CD4-positive, alpha-beta T cell treated with Interleukin-4 for 4 hours (primary cell): ENCODE measurements at regions not wholly inside any gene's neighbourhood (a gene's known extent, or its start where the extent isn't known, plus 50 kb on each side); places are given as distances from the start of the nearest gene placed in this dataset.

Source experiments
- DNase-seq: peaks from one replicate; pipeline ENCODE4 v3.0.0-alpha.2; 2020

- no peak for DNase-seq
These were observed 255.3 kb downstream of the LY86 start for GRCh38 chr6:6843777-6844176.

- DNase-seq = no peak
These were observed 256.0 kb downstream of the LY86 start for GRCh38 chr6:6844530-6844929.

- no peak for DNase-seq
These were observed 257.1 kb downstream of the LY86 start for GRCh38 chr6:6845603-6846002.

GRCh38 chr6:6847591-6847990, 259.1 kb downstream of the LY86 start:
- DNase-seq = no peak

- no peak for DNase-seq
These were observed 256.5 kb upstream of the RREB1 start for GRCh38 chr6:6851059-6851948.

- DNase-seq = no peak
These were observed 255.9 kb upstream of the RREB1 start for GRCh38 chr6:6851949-6852261.

- no peak for DNase-seq
These were observed 250.9 kb upstream of the RREB1 start for GRCh38 chr6:6856538-6857523.

GRCh38 chr6:6857528-6857927, 250.2 kb upstream of the RREB1 start:
- DNase-seq = no peak

- peak; percentile 22 for DNase-seq
These were observed 249.2 kb upstream of the RREB1 start for GRCh38 chr6:6858533-6858982.

- DNase-seq = no peak
These were observed 248.7 kb upstream of the RREB1 start for GRCh38 chr6:6859105-6859504.

- DNase-seq = no peak
These were observed 248.0 kb upstream of the RREB1 start for GRCh38 chr6:6859722-6860121.

- no peak for DNase-seq
These were observed 246.9 kb upstream of the RREB1 start for GRCh38 chr6:6860863-6861262.

- no peak for DNase-seq
These were observed 246.3 kb upstream of the RREB1 start for GRCh38 chr6:6861351-6861894.

GRCh38 chr6:6861995-6862394, 245.8 kb upstream of the RREB1 start:
- no peak for DNase-seq

- DNase-seq = no peak
These were observed 243.7 kb upstream of the RREB1 start for GRCh38 chr6:6863970-6864639.

- DNase-seq = no peak
These were observed 242.2 kb upstream of the RREB1 start for GRCh38 chr6:6865611-6866010.

GRCh38 chr6:6866656-6867403, 240.9 kb upstream of the RREB1 start:
- DNase-seq = no peak

- no peak for DNase-seq
These were observed 240.4 kb upstream of the RREB1 start for GRCh38 chr6:6867404-6867799.

- no peak for DNase-seq
These were observed 238.7 kb upstream of the RREB1 start for GRCh38 chr6:6869094-6869493.

- no peak for DNase-seq
These were observed 236.8 kb upstream of the RREB1 start for GRCh38 chr6:6870921-6871320.

GRCh38 chr6:6872459-6873344, 235.1 kb upstream of the RREB1 start:
- DNase-seq = no peak
